Frontal cortex (tissue), 3 donors: ENCODE measurements at regions not wholly inside any gene's neighbourhood (a gene's known extent, or its start where the extent isn't known, plus 50 kb on each side); places are given as distances from the start of the nearest gene placed in this dataset.

Experiments
- DNase-seq, 2 donors: peaks; one replicate each; pipeline ENCODE4 v3.0.0; 2012; ENCODE audit warnings: low spot score in 2 of 2
- FAIRE-seq: peaks from 2 replicates; lab custom pipeline; 2012; peaks lifted over from hg19 to GRCh38; lab: Jason Lieb, UNC
- donor health status: control.
- donor health status: control.
- donor health status: control.

GRCh38 chr2:64196963-64197362 lies 52.7 kb upstream of the PELI1 start:
- FAIRE-seq (no peak), DNase-seq (peak in 1 of 2 donors; percentile 10)

DNA sequence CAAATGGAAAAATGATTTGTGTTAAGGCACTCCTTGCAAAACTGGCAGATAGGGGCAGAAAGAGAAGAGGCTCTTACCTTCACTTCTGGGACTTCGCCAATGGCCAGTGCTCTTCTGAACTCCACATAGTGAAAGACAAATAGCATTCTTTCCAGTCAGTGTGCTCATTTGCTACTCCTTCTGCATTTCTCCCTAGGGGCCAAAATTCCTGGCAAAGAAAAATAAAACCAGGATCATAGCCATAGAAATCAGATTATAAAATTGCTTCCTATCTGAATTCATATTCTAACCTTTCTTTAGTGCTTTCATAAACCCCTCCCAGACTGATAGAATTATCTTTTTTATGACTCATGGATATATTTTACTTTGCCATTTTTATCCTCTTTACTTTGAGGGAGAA lies 56.9 kb upstream of the PELI1 start:
- FAIRE-seq, result no peak
- no peak for DNase-seq

DNA sequence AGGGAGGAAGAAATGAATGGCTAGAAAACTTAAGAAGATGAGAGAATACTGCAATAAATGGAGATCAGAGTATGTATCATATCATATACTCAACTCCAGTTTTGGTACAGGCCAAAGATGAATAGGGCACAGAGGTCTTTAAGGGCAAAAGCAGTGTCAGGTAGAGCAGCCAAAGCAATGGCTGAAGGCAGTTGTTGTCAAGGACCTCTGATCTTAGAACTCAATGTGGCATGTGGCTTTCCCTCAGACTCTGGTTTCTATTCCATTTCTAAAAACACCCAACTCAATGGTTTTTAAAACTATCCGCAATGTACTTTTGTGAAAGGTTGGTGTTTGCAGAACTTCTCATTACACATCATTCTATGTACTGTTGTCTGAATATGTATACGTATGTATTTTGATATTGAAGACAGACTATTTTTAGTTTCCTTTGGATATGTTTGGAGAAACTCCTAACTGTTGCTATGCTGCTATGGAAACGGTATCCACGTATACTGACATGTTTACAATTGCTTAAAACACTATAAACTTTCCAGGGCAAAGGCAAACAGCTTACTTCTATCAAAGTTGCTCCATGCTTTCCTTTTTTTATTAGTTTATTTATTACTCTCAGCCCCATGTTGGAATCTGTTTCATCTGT lies 58.1 kb upstream of the PELI1 start:
- no peak for DNase-seq
- no peak for FAIRE-seq

- DNase-seq (no peak), FAIRE-seq (no peak)
Observed at GRCh38 chr2:64203131-64203857, 59.1 kb upstream of the PELI1 start.

DNA sequence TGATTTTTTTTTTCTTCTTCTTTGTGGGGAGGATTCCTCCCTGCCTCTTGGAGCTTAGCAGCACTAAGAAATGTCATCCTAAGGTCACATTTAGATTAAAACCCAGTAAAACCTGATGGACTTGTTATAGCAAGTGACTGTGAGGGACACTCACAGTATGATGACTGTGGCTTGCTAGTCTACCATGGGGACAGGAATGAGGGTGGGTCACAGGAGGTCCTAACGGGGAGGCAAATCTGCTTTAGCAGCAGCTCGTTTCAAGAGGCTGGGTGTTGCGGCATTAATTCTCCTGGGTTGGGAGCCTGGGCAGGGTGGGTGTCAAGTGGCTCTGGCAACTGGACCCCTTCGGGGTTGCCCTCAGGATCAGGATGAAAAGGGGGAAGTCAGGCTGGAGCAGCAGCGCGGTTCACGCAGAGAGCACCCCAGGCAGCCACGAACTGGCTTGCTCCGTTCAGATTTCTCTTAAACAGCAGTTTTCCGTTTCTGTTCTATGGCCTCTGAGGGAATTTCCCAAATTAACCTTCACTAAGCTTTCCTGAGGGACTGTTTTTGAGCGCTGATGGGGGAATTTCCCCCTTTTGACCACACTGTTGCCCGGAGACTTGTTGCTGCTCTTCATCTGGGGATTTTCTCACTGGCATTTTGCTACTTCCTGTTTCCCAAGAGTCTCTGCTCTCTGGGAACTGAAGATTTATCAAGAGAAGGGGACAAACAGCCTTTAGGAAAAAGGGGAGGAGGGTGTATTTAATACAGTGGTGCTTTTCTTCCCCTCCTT lies 59.8 kb upstream of the PELI1 start:
- DNase-seq (peak in 1 of 2 donors; percentile 33), FAIRE-seq (no peak)

DNA sequence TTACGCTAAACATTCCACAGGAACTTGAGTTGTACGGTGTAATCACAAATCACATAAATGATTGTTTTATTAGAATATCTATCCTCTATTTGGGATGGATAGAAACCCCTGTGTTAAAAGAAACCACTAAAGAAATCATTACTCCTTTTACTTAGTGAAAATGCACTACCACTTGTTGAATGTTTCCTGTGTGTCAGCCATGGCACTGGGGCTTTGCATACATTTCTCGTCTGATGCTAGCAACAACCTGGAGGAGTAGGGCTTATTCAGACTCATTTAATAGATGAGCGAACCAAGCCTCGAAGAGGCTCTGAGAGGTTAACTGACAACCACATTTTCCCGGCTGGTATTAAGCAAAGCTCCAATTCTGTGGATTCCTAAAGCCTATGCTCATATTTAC lies 60.5 kb upstream of the PELI1 start:
- DNase-seq, result no peak
- no peak for FAIRE-seq

GRCh38 chr2:64205415-64205814 lies 61.2 kb upstream of the PELI1 start:
- FAIRE-seq (no peak), DNase-seq (no peak)

DNA sequence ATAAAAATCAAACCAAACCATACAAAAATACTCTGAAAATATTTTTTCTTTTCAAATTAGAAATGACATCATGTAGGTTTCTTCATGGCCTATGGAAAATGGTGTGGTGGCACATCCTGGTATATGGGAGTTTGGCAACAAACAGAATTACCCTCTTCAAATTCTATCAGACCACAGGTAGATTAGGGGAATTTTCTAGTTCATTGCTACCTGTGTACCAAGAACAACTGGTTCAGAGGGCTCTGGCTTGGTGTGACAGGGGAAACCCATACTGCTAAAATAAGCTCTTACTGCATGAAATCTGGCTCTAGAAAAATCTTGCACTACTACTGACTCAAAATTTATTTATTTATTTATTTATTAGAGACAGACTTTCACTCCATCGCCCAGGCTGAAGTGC lies 63.4 kb upstream of the PELI1 start:
- FAIRE-seq (no peak), DNase-seq (no peak)

- FAIRE-seq, result no peak
Observed at GRCh38 chr2:64210816-64211215, 66.6 kb upstream of the PELI1 start.

DNA sequence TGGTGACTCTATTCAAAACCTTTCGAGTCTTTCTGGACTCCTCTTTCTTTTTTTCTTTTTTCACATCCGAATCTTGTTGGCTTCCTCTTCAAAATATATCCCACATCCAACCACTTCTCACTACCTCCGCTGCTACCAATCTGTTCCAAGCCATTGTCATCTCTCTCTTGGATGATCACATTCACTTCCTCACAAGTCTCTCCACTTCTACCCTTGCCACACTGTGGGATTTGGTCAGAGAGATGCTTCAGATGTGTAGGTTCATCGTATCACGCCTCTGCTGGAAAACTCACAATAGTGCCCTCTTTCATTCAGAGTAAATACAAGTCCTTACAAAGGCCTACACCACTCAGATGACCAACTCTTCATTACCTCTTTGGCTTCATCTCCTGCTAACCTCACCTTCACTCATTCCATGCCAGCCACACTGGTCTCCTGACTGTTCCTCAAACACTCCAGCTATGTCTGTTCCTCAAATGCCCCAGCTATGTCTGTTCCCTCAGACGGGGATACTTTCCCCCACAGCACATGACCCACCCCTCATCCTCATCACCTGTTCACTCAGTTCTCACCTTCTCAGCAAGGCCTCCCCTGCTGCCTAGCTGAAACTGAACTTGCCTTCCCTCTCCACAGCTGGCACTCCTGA lies 67.2 kb upstream of the PELI1 start:
- DNase-seq, result no peak
- FAIRE-seq, result no peak

More at GRCh38 chr2:64210816-64211215, 66.6 kb upstream of the PELI1 start:
- no peak for DNase-seq

- DNase-seq (no peak), FAIRE-seq (no peak)
Observed at GRCh38 chr2:64212346-64212745, 68.1 kb upstream of the PELI1 start.

GRCh38 chr2:64212801-64213321 lies 68.6 kb upstream of the PELI1 start:
- DNase-seq (no peak), FAIRE-seq (no peak)

- DNase-seq (no peak), FAIRE-seq (no peak)
Observed at GRCh38 chr2:64213532-64214275, 69.5 kb upstream of the PELI1 start.

DNA sequence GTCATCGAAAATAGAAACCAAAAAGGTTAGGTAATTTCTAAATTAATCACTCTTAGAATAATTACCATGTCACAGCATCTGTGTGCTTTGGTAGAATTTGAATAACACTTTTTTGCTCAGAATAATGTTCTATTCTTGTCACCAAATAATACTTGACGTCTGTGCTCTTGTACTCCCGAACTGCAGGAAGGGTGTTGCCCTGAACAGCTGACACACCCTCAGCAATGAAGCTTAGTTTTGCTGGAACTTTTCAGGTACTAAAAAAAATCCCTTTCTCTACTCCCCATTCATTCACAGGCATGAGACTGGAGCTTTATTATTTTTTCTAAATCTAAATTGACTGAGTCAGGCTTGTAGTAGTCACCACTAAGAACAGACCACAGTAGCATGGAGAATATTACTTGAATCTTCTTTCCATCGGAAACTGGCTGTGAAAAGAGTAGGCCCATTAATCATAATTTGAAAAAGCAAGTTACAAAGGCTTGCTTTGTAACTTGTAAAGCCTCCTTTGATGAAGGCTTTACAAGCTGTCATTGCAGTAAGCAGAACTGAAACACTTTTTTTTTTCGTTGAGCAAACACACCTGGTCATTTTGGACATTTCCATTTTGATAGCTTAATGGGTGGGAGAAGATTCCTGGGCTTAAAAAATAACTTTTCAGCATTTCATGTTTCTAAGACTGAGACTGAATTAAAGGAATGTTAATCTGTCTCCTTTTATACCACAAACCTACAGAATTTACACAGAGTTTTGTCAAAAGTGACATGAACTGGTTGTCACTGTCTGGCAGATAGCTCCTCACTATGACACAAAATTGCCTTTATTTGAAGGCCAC lies 70.3 kb upstream of the PELI1 start:
- FAIRE-seq (no peak), DNase-seq (no peak)

DNA sequence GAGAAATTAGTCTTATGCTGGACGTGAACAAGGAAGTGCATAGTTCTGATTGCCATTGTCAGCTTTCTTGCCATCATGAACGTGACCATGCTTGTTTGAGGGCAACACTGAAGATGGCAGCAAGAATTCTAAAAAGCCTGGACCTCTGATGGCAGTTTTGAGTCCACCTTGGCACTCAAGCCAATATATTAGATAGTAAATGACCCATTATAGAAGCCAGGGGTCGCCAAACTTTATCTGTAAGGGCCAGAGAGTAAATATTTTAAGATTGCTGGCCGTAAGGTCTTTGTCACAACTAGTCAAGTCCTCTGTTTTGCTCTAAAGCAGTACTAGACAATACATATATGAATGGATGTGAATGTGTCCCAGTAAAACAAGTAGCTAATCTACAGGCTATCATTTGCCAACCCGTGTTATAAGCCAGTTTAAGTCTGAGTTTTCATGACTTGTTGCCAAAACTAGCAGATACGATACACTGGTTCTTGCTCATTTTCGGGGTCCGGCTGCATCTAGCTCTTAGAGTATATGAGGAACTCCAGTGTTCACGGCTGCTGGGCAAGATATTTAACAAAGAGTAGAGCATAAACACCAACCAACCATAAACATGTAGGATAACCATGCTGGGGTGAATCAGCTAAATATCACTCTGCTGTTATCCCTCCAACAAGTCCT lies 73.1 kb upstream of the PELI1 start:
- DNase-seq (no peak), FAIRE-seq (no peak)

DNA sequence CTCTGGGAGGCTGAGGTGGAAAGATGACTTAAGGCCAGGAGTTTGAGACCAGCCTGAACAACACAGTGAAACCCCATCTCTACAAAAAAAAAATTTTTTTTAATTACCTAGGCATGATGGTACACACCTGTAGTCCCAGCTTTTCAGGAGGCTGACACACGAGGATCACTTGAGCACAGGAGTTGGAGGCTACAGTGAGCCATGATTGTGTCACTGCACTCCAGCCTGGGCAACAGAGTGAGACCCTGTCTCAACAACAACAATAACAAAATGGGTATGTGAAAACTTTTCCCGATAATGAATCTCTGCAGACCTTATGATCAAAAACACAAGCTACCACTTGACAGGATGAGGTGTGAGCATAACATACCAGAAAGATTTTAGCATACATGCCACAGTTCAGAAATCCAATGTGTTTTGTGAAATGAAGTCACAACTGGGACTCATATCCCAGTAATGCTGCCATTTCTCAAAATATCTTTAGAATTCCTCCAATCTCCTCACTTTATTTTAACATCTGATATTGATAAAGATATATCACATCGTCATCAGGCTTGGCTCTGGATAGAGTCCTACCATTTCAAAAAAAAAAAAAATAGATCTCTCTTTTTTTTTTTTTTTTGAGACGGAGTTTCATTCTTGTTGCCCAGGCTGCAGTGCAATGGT lies 74.0 kb upstream of the PELI1 start:
- no peak for FAIRE-seq
- DNase-seq, result no peak

- DNase-seq (no peak), FAIRE-seq (no peak)
Observed at GRCh38 chr2:64219149-64219548, 74.9 kb upstream of the PELI1 start.

GRCh38 chr2:64220265-64220664 lies 76.0 kb upstream of the PELI1 start:
- no peak for FAIRE-seq
- no peak for DNase-seq
